Activated CD8-positive, alpha-beta T cell treated with anti-CD3 and anti-CD28 coated beads for 36 hours (primary cell): ENCODE measurements at regions not wholly inside any gene's neighbourhood (a gene's known extent, or its start where the extent isn't known, plus 50 kb on each side); places are given as distances from the start of the nearest gene placed in this dataset.

ENCODE experiments used
- ATAC-seq: fragments of 200-7000 bp; cut with Tn5 transposase; one replicate; pipeline ENCODE4 v1.10.0; 2021; ENCODE audit warnings: mild to moderate bottlenecking, moderate library complexity
- CTCF ChIA-PET: fragments of 350-600 bp; sonication (Branson Sonifier 250); formaldehyde crosslinking; loops from one replicate; lab custom pipeline; 2021; ENCODE audit warnings: antibody characterized with exemption; lab: Charles Lee
- POLR2A ChIA-PET: fragments of 350-600 bp; sonication (Branson Sonifier 250); formaldehyde crosslinking; loops from one replicate; lab custom pipeline; 2021; ENCODE audit warnings: antibody characterized with exemption; lab: Charles Lee
- DNase-seq: peaks from one replicate; pipeline ENCODE4 v3.0.0-alpha.2; 2020
- H3K27ac Mint-ChIP-seq: one replicate; pipeline ENCODE4 v1.8.0; 2021; ENCODE audit warnings: mild to moderate bottlenecking, mixed read lengths
- H3K27me3 Mint-ChIP-seq: one replicate; pipeline ENCODE4 v1.8.0; 2021; ENCODE audit warnings: mixed read lengths
- H3K36me3 Mint-ChIP-seq: one replicate; pipeline ENCODE4 v1.8.0; 2021; ENCODE audit warnings: low read depth, mixed read lengths
- H3K4me1 Mint-ChIP-seq: one replicate; pipeline ENCODE4 v1.8.0; 2021; ENCODE audit warnings: low read depth, mixed read lengths
- H3K4me3 Mint-ChIP-seq: one replicate; pipeline ENCODE4 v1.8.0; 2021; ENCODE audit warnings: mild to moderate bottlenecking, moderate library complexity, mixed read lengths
- H3K9me3 Mint-ChIP-seq: one replicate; pipeline ENCODE4 v1.8.0; 2021; ENCODE audit warnings: mixed read lengths
- intact Hi-C: fragments of 100-400 bp; cut with micrococcal nuclease; formaldehyde crosslinking; loops from one replicate; pipeline ENCODE4 v1.10.0; 2022
- TF ChIP-seq, protein P1 (sequence below): fragments of 200-600 bp; IDR thresholded peaks from one replicate; pipeline ENCODE4 v1.8.0; 2022; ENCODE audit warnings: antibody characterized with exemption, mild to moderate bottlenecking

DNA sequence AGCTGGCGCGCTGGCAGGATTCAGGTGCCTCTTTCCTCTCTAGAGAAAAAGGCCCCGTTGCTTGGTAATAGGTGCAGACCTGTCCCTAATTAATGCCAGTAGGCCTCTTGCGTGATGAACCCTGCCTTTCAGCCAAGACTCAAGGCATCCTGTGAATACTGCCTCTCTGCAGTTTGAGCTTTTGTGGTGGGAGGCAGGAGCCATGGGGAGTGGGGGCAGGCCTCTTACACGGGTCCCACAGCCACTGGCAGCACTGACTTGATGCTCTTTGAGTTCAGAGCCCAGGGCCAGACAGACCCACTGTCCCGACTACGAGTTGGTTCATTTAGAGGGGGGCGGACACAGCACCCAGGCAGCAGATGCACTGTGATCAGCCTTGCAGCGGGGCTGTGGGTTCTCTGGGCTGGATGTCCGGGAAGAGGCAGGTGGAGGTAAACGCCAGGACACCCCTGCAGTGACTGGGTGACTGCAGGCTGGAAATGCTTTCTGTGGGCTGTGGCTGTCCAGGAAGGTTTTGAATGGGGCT is 237.0 kb downstream of the SEC14L1 start:
- ChIA-PET CTCF (interaction anchor here (1.0 to 4.4 kb wide), 3 partner anchors 12 to 117 kb away, joined by 3 to 35 read pairs (median 4); no protein-coding TSS in a partner anchor), POLR2A (interaction anchor here (0.9 to 5.5 kb wide), 5 partner anchors 10 to 140 kb away, joined by 3 to 52 read pairs (median 4); no protein-coding TSS in a partner anchor)
- ATAC-seq: no peak
- H3K36me3 Mint-ChIP-seq: peaks cover 20% of the 10 kb centered on the region
- intact Hi-C loops: loop anchor here (5.0 kb wide), 1 partner anchor 45 kb away; no protein-coding TSS in a partner anchor
- H3K9me3 Mint-ChIP-seq: no peaks in the 10 kb centered on the region
- H3K4me1 Mint-ChIP-seq: peaks cover 66% of the 10 kb centered on the region
- DNase-seq: no peak
- peak overlapping the region; percentile 92 for H3K4me3 Mint-ChIP-seq
- no peaks in the 10 kb centered on the region for H3K27me3 Mint-ChIP-seq
- TF ChIP-seq, protein P1, sequence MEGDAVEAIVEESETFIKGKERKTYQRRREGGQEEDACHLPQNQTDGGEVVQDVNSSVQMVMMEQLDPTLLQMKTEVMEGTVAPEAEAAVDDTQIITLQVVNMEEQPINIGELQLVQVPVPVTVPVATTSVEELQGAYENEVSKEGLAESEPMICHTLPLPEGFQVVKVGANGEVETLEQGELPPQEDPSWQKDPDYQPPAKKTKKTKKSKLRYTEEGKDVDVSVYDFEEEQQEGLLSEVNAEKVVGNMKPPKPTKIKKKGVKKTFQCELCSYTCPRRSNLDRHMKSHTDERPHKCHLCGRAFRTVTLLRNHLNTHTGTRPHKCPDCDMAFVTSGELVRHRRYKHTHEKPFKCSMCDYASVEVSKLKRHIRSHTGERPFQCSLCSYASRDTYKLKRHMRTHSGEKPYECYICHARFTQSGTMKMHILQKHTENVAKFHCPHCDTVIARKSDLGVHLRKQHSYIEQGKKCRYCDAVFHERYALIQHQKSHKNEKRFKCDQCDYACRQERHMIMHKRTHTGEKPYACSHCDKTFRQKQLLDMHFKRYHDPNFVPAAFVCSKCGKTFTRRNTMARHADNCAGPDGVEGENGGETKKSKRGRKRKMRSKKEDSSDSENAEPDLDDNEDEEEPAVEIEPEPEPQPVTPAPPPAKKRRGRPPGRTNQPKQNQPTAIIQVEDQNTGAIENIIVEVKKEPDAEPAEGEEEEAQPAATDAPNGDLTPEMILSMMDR: no peak
- H3K27ac Mint-ChIP-seq: peak overlapping the region; percentile 89

GRCh38 chr17:77378318-77379064 is 237.7 kb downstream of the SEC14L1 start:
- Mint-ChIP-seq H3K4me3 (peak overlapping the region; percentile 92), H3K27ac (no peak overlapping the region), H3K9me3 (no peaks in the 10 kb centered on the region), H3K36me3 (peaks cover 20% of the 10 kb centered on the region), H3K27me3 (no peaks in the 10 kb centered on the region), H3K4me1 (peaks cover 72% of the 10 kb centered on the region)
- intact Hi-C loops: loop anchor here (5.0 kb wide), 1 partner anchor 46 kb away; no protein-coding TSS in a partner anchor
- no peak for ATAC-seq
- DNase-seq: no peak
- CTCF ChIA-PET: interaction anchor here (1.0 to 4.4 kb wide), 2 partner anchors 12 to 21 kb away, joined by 3 to 35 read pairs; no protein-coding TSS in a partner anchor
- POLR2A ChIA-PET: interaction anchor here (0.9 to 5.5 kb wide), 4 partner anchors 9 to 139 kb away, joined by 3 to 52 read pairs (median 4); no protein-coding TSS in a partner anchor
- TF ChIP-seq, protein P1: no peak

DNA sequence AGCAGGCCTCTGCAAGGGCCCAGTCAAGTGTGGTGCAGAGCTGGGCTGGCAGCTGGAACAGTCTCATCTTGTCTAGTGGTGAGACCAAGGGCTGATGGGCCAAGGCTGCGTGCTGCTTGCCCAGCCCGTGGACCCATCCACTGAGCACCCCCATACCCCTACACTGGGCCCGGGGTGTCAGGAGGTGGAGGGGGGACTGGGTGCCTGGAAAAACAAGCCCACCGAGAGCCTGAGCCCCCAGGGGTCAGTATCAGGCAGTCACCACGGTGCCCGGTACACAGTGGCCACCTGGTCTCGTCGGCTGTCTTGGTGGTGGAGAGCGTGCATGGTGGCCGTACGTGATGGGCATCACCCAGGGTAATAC is 238.3 kb downstream of the SEC14L1 start:
- DNase-seq (no peak), ATAC-seq (no peak)
- H3K36me3 Mint-ChIP-seq: peaks cover 20% of the 10 kb centered on the region
- H3K4me3 Mint-ChIP-seq: no peak overlapping the region
- TF ChIP-seq, protein P1: no peak
- intact Hi-C loops: loop anchor here (5.0 kb wide), 1 partner anchor 47 kb away; no protein-coding TSS in a partner anchor
- ChIA-PET POLR2A (no interaction called here), CTCF (no interaction called here)
- peaks cover 78% of the 10 kb centered on the region for H3K4me1 Mint-ChIP-seq
- no peaks in the 10 kb centered on the region for H3K9me3 Mint-ChIP-seq
- no peak overlapping the region for H3K27ac Mint-ChIP-seq
- H3K27me3 Mint-ChIP-seq: no peaks in the 10 kb centered on the region

GRCh38 chr17:77379832-77380231 is 239.1 kb downstream of the SEC14L1 start:
- H3K4me3 Mint-ChIP-seq: no peak overlapping the region
- DNase-seq: no peak
- H3K9me3 Mint-ChIP-seq: no peaks in the 10 kb centered on the region
- ChIA-PET POLR2A (no interaction called here), CTCF (no interaction called here)
- peaks cover 86% of the 10 kb centered on the region for H3K4me1 Mint-ChIP-seq
- intact Hi-C loops: loop anchor here (5.0 kb wide), 1 partner anchor 48 kb away; no protein-coding TSS in a partner anchor
- TF ChIP-seq, protein P1: no peak
- no peak overlapping the region for H3K27ac Mint-ChIP-seq
- H3K27me3 Mint-ChIP-seq: no peaks in the 10 kb centered on the region
- peaks cover 13% of the 10 kb centered on the region for H3K36me3 Mint-ChIP-seq
- no peak for ATAC-seq
